A673 (cell line): ENCODE measurements at regions not wholly inside any gene's neighbourhood (a gene's known extent, or its start where the extent isn't known, plus 50 kb on each side); places are given as distances from the start of the nearest gene placed in this dataset.

Source experiments
- BruUV-seq: library from RNA; stranded (reverse); fragments of 400-500 nt; replicated peaks from 2 replicates; lab custom pipeline; 2021; lab: Mats Ljungman, UMichigan
- CTCF ChIA-PET: fragments of 300-600 bp; sonication (Branson Sonifier 250); formaldehyde crosslinking; loops from one replicate; lab custom pipeline; 2022; ENCODE audit warnings: antibody characterized with exemption; lab: Charles Lee
- POLR2A ChIA-PET: fragments of 300-600 bp; sonication (Branson Sonifier 250); formaldehyde crosslinking; loops from one replicate; lab custom pipeline; 2022; ENCODE audit warnings: antibody characterized with exemption; ENCODE audit not compliant: low non-redundant PET; lab: Charles Lee
- DNase-seq: peaks from one replicate; pipeline ENCODE4 v3.0.0-alpha.2; 2015; ENCODE audit warnings: low spot score
- H3K27ac ChIP-seq: fragments of 200-600 bp; sonication (generic); 2 replicates; pipeline ENCODE4 v1.5.1; 2016; ENCODE audit warnings: mixed run types, low read depth, mild to moderate bottlenecking, mixed read lengths, antibody characterized with exemption, low read length; ENCODE audit not compliant: poor library complexity, severe bottlenecking
- H3K27me3 ChIP-seq: fragments of 200-600 bp; sonication (generic); replicated peaks from 2 replicates; pipeline ENCODE4 v1.6.1; 2017; ENCODE audit warnings: mixed run types, low read depth, mild to moderate bottlenecking, mixed read lengths, antibody characterized with exemption, low read length; ENCODE audit not compliant: insufficient read depth, poor library complexity
- H3K36me3 ChIP-seq: fragments of 200-600 bp; sonication (generic); 2 replicates; pipeline ENCODE4 v1.6.1; 2016; ENCODE audit warnings: mixed run types, mild to moderate bottlenecking, mixed read lengths, antibody characterized with exemption, low read length; ENCODE audit not compliant: insufficient read depth, poor library complexity, severe bottlenecking
- H3K4me1 ChIP-seq: fragments of 200-600 bp; sonication (generic); 2 replicates; pipeline ENCODE4 v1.6.1; 2017; ENCODE audit warnings: mixed run types, mild to moderate bottlenecking, mixed read lengths, antibody characterized with exemption, low read length; ENCODE audit not compliant: insufficient read depth, poor library complexity, severe bottlenecking
- H3K4me3 ChIP-seq: fragments of 200-600 bp; sonication (generic); 2 replicates; pipeline ENCODE4 v1.5.1; 2016; ENCODE audit warnings: low read depth, mixed run types, mild to moderate bottlenecking, mixed read lengths, low read length; ENCODE audit not compliant: poor library complexity, severe bottlenecking
- H3K9me3 ChIP-seq: fragments of 200-600 bp; sonication (generic); 2 replicates; pipeline ENCODE4 v1.6.1; 2016; ENCODE audit warnings: mixed run types, low read depth, mild to moderate bottlenecking, mixed read lengths, antibody characterized with exemption, low read length; ENCODE audit not compliant: poor library complexity, severe bottlenecking
- CTCF ChIP-seq: fragments of 300-800, 200-600 bp; sonication (generic); conservative IDR thresholded peaks from 2 replicates; pipeline ENCODE4 v1.5.1; 2017; ENCODE audit warnings: low read depth, mild to moderate bottlenecking, antibody characterized with exemption, low read length, moderate library complexity, mixed read lengths
- EZH2 ChIP-seq: fragments of 200-600 bp; sonication (generic); IDR thresholded peaks from 2 replicates; pipeline ENCODE4 v1.6.1; 2017; ENCODE audit warnings: borderline replicate concordance, low read depth, mild to moderate bottlenecking, mixed read lengths, antibody characterized with exemption, low read length; ENCODE audit not compliant: poor library complexity, severe bottlenecking
- intact Hi-C: fragments of 100-400 bp; cut with micrococcal nuclease; formaldehyde crosslinking; loops from one replicate; pipeline ENCODE4 v1.10.0; 2022; ENCODE audit not compliant: unreplicated experiment

DNA sequence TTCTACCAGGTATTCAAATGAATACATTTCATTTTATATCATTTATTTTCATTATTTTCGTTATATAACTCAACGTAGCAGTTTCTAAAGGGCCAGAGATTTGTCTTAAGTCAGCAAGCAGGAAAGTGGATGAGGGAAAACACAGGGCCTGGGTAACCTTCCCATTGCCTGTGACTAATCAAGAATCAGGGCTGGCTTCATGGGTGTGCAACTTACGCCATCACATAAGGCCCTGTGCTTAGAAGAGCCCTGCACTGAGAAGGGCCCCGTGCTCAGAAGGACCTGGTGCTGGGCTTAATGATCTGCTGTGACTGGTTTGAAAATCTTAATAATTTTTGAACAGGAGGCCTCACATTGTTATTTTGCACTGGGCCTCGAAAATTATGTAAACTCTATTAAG, 65.4 kb upstream of the FAM9C start:
- intact Hi-C loops: no loop called here
- no peak overlapping the region for H3K4me3 ChIP-seq
- DNase-seq: no peak
- H3K27me3 ChIP-seq: no peaks in the 10 kb centered on the region
- no TSS peak for BruUV-seq
- POLR2A ChIA-PET: no interaction called here
- H3K9me3 ChIP-seq: no peaks in the 10 kb centered on the region
- H3K27ac ChIP-seq: no peak overlapping the region
- CTCF ChIA-PET: no interaction called here
- no peaks in the 10 kb centered on the region for H3K36me3 ChIP-seq
- no peaks in the 10 kb centered on the region for H3K4me1 ChIP-seq
- TF ChIP-seq CTCF: no peak

GRCh38 chrX:13103914-13104274, 59.5 kb upstream of the FAM9C start:
- CTCF ChIA-PET: no interaction called here
- H3K4me1 ChIP-seq: no peaks in the 10 kb centered on the region
- DNase-seq: no peak
- BruUV-seq: no TSS peak
- H3K27me3 ChIP-seq: no peaks in the 10 kb centered on the region
- H3K27ac ChIP-seq: no peak overlapping the region
- no peak for TF ChIP-seq EZH2
- TF ChIP-seq CTCF: no peak
- H3K4me3 ChIP-seq: no peak overlapping the region
- POLR2A ChIA-PET: no interaction called here
- intact Hi-C loops: no loop called here
- H3K9me3 ChIP-seq: no peaks in the 10 kb centered on the region
- no peaks in the 10 kb centered on the region for H3K36me3 ChIP-seq

- Histone ChIP-seq H3K4me1 (no peaks in the 10 kb centered on the region), H3K27ac (no peak overlapping the region), H3K4me3 (no peak overlapping the region), H3K9me3 (no peaks in the 10 kb centered on the region), H3K27me3 (no peaks in the 10 kb centered on the region), H3K36me3 (no peaks in the 10 kb centered on the region)
- POLR2A ChIA-PET: no interaction called here
- DNase-seq: no peak
- BruUV-seq: no TSS peak
- CTCF ChIA-PET: no interaction called here
- TF ChIP-seq EZH2 (no peak), CTCF (no peak)
- intact Hi-C loops: no loop called here
These were observed 58.9 kb upstream of the FAM9C start for GRCh38 chrX:13103188-13103913.
